Neural cell (in vitro differentiated cells): ENCODE measurements at regions not wholly inside any gene's neighbourhood (a gene's known extent, or its start where the extent isn't known, plus 50 kb on each side); places are given as distances from the start of the nearest gene placed in this dataset.

Source experiments
- H2AFZ ChIP-seq: fragments of 200-600, 300-800 bp; sonication (generic), shearing (Covaris generic); 2 replicates; pipeline ENCODE4 v1.6.0; 2014; ENCODE audit warnings: low read depth, mild to moderate bottlenecking, antibody characterized with exemption, low read length, moderate library complexity
- H3F3A ChIP-seq: fragments of 200-600 bp; shearing (Covaris generic); 2 replicates; pipeline ENCODE4 v1.6.1; 2016; ENCODE audit warnings: mild to moderate bottlenecking, moderate library complexity, mixed read lengths, antibody characterized with exemption, low read length; ENCODE audit not compliant: insufficient read depth, poor library complexity, severe bottlenecking
- H3K27ac ChIP-seq: fragments of 200-600, 300-800 bp; sonication (generic), shearing (Covaris generic); 2 replicates; pipeline ENCODE4 v1.5.1; 2014; ENCODE audit warnings: mild to moderate bottlenecking, low read length, moderate library complexity
- H3K27me3 ChIP-seq: fragments of 300-800, 200-600 bp; sonication (generic), shearing (Covaris generic); 2 replicates; pipeline ENCODE4 v1.6.0; 2014; ENCODE audit warnings: mild to moderate bottlenecking, low read depth, low read length, moderate library complexity; ENCODE audit not compliant: insufficient read depth
- H3K36me3 ChIP-seq: fragments of 300-800, 200-600 bp; sonication (generic), shearing (Covaris generic); 2 replicates; pipeline ENCODE4 v1.5.1; 2014; ENCODE audit warnings: mild to moderate bottlenecking, antibody characterized with exemption, low read length, moderate library complexity; ENCODE audit not compliant: insufficient read depth
- H3K4me2 ChIP-seq: fragments of 300-800, 200-600 bp; sonication (generic), shearing (Covaris generic); 2 replicates; pipeline ENCODE4 v1.6.0; 2014; ENCODE audit warnings: mild to moderate bottlenecking, low read length
- H3K4me3 ChIP-seq: fragments of 300-800, 200-600 bp; sonication (generic), shearing (Covaris generic); 2 replicates; pipeline ENCODE4 v1.5.1; 2014; ENCODE audit warnings: mild to moderate bottlenecking, low read length, moderate library complexity
- H3K79me2 ChIP-seq: fragments of 200-600 bp; shearing (Covaris generic); replicated peaks from 2 replicates; pipeline ENCODE4 v1.6.0; 2014; ENCODE audit warnings: mild to moderate bottlenecking, low read length, moderate library complexity; ENCODE audit not compliant: insufficient read depth
- H3K9ac ChIP-seq: fragments of 300-800, 200-600 bp; sonication (generic), shearing (Covaris generic); 2 replicates; pipeline ENCODE4 v1.6.1; 2016; ENCODE audit warnings: mild to moderate bottlenecking, low read length, mixed read lengths
- H3K9me2 ChIP-seq: fragments of 200-600 bp; shearing (Covaris generic); 2 replicates; pipeline ENCODE4 v1.6.1; 2016; ENCODE audit warnings: mild to moderate bottlenecking, low read length, mixed read lengths; ENCODE audit not compliant: insufficient read depth
- H3K9me3 ChIP-seq: fragments of 200-600, 300-800 bp; sonication (generic), shearing (Covaris generic); 2 replicates; pipeline ENCODE4 v1.6.1; 2016; ENCODE audit warnings: mild to moderate bottlenecking, mixed run types, low read length, moderate library complexity, mixed read lengths
- H4K20me1 ChIP-seq: fragments of 200-600 bp; shearing (Covaris generic); 2 replicates; pipeline ENCODE4 v1.6.1; 2016; ENCODE audit warnings: mild to moderate bottlenecking, mixed run types; ENCODE audit not compliant: insufficient read depth
- CTCF ChIP-seq: fragments of 450-650 bp; IDR thresholded peaks from 2 replicates; pipeline ENCODE4 v1.5.1; 2014; ENCODE audit warnings: antibody characterized with exemption, mild to moderate bottlenecking, moderate library complexity; ENCODE audit not compliant: poor library complexity, severe bottlenecking
- EP300 ChIP-seq: fragments of 450-650 bp; conservative IDR thresholded peaks from 2 replicates; pipeline ENCODE4 v1.6.1; 2014; ENCODE audit warnings: antibody characterized with exemption, mild to moderate bottlenecking, moderate library complexity; ENCODE audit not compliant: poor library complexity, severe bottlenecking
- EZH2 ChIP-seq: fragments of 200-600, 300-800 bp; shearing (Covaris generic), sonication (generic); IDR thresholded peaks from 2 replicates; pipeline ENCODE4 v1.6.1; 2014; ENCODE audit warnings: antibody characterized with exemption, low read length, borderline replicate concordance, mild to moderate bottlenecking; ENCODE audit not compliant: insufficient read depth, poor library complexity, severe bottlenecking
- MXI1 ChIP-seq: fragments of 450-650 bp; conservative IDR thresholded peaks from 2 replicates; pipeline ENCODE4 v1.6.1; 2014; ENCODE audit warnings: antibody characterized with exemption, mild to moderate bottlenecking; ENCODE audit not compliant: poor library complexity, severe bottlenecking
- POLR2AphosphoS5 ChIP-seq: IDR thresholded peaks from 2 replicates; pipeline ENCODE4 v1.6.1; 2012
- RAD21 ChIP-seq: fragments of 450-650 bp; conservative IDR thresholded peaks from 2 replicates; pipeline ENCODE4 v1.6.1; 2014; ENCODE audit warnings: antibody characterized with exemption, mild to moderate bottlenecking, moderate library complexity
- REST ChIP-seq: IDR thresholded peaks from 2 replicates; pipeline ENCODE4 v1.6.1; 2012; ENCODE audit warnings: borderline replicate concordance
- SMC3 ChIP-seq: fragments of 450-650 bp; conservative IDR thresholded peaks from 2 replicates; pipeline ENCODE4 v1.6.1; 2014; ENCODE audit warnings: antibody characterized with exemption, mild to moderate bottlenecking, moderate library complexity; ENCODE audit not compliant: poor library complexity
- TAF1 ChIP-seq: IDR thresholded peaks from 2 replicates; pipeline ENCODE4 v1.6.1; 2012; ENCODE audit warnings: low read depth

GRCh38 chr18:70489986-70490933 is 201.4 kb downstream of the SOCS6 start:
- H4K20me1 ChIP-seq = no peaks in the 10 kb centered on the region
- TF ChIP-seq EP300 = no peak
- no peak for TF ChIP-seq EZH2
- peak; percentile 89 for TF ChIP-seq SMC3
- no peak for TF ChIP-seq MXI1
- TF ChIP-seq RAD21 = peak; percentile 91
- no peak for TF ChIP-seq REST
- TF ChIP-seq CTCF = peak; percentile 84
- TF ChIP-seq POLR2AphosphoS5 = no peak
- TF ChIP-seq TAF1 = no peak

GRCh38 chr18:70489571-70489970 is 200.7 kb downstream of the SOCS6 start:
- Histone ChIP-seq H3F3A (no peaks in the 10 kb centered on the region), H3K27me3 (no peaks in the 10 kb centered on the region), H3K4me2 (no peak overlapping the region), H3K4me3 (no peak overlapping the region), H3K79me2 (no peaks in the 10 kb centered on the region), H4K20me1 (no peaks in the 10 kb centered on the region), H3K36me3 (no peaks in the 10 kb centered on the region), H3K9me3 (no peaks in the 10 kb centered on the region), H3K27ac (no peak overlapping the region), H2AFZ (no peak overlapping the region), H3K9ac (no peak overlapping the region), H3K9me2 (no peaks in the 10 kb centered on the region)
- TF ChIP-seq TAF1 (no peak), EP300 (no peak)

More at GRCh38 chr18:70489986-70490933, 201.4 kb downstream of the SOCS6 start:
- H2AFZ ChIP-seq = no peak overlapping the region
- no peaks in the 10 kb centered on the region for H3K27me3 ChIP-seq
- no peak overlapping the region for H3K9ac ChIP-seq
- H3F3A ChIP-seq = no peaks in the 10 kb centered on the region
- no peaks in the 10 kb centered on the region for H3K9me3 ChIP-seq
- no peak overlapping the region for H3K4me3 ChIP-seq
- H3K27ac ChIP-seq = no peak overlapping the region
- H3K4me2 ChIP-seq = no peak overlapping the region
- H3K79me2 ChIP-seq = no peaks in the 10 kb centered on the region
- H3K9me2 ChIP-seq = no peaks in the 10 kb centered on the region
- no peaks in the 10 kb centered on the region for H3K36me3 ChIP-seq
